Anterior cingulate cortex (tissue), 58 donors: ENCODE measurements at regions not wholly inside any gene's neighbourhood (a gene's known extent, or its start where the extent isn't known, plus 50 kb on each side); places are given as distances from the start of the nearest gene placed in this dataset.

Experiments
- DNase-seq, 58 donors: peaks; one replicate each; lab custom pipeline; 2025; lab: John Stamatoyannopoulos, UW

- no peak for DNase-seq
Measured at GRCh38 chrX:40326186-40326965, 228.6 kb upstream of the BCOR start.

GRCh38 chrX:40325161-40325560 is 227.4 kb upstream of the BCOR start:
- DNase-seq = no peak

GRCh38 chrX:40323977-40324376 is 226.2 kb upstream of the BCOR start:
- no peak for DNase-seq

GRCh38 chrX:40320819-40321218 is 223.1 kb upstream of the BCOR start:
- DNase-seq = no peak

- no peak for DNase-seq
Measured at GRCh38 chrX:40318801-40319200, 221.0 kb upstream of the BCOR start.

GRCh38 chrX:40318076-40318475 is 220.3 kb upstream of the BCOR start:
- DNase-seq = no peak

- no peak for DNase-seq
Measured at GRCh38 chrX:40316502-40316901, 218.7 kb upstream of the BCOR start.

GRCh38 chrX:40314070-40314469 is 216.3 kb upstream of the BCOR start:
- DNase-seq = peak in 16 of 58 donors; percentile 0 to 5 (median 1)

GRCh38 chrX:40313269-40313668 is 215.5 kb upstream of the BCOR start:
- DNase-seq = no peak

- DNase-seq = no peak
Measured at GRCh38 chrX:40310447-40310846, 212.7 kb upstream of the BCOR start.

GRCh38 chrX:40310016-40310415 is 212.3 kb upstream of the BCOR start:
- DNase-seq = no peak

- no peak for DNase-seq
Measured at GRCh38 chrX:40307871-40308270, 210.1 kb upstream of the BCOR start.

- no peak for DNase-seq
Measured at GRCh38 chrX:40304115-40304514, 206.4 kb upstream of the BCOR start.

GRCh38 chrX:40303256-40304077 is 205.7 kb upstream of the BCOR start:
- no peak for DNase-seq

- DNase-seq = no peak
Measured at GRCh38 chrX:40300286-40300890, 202.6 kb upstream of the BCOR start.

- DNase-seq = no peak
Measured at GRCh38 chrX:40299641-40300046, 201.9 kb upstream of the BCOR start.

GRCh38 chrX:40298572-40299479 is 201.1 kb upstream of the BCOR start:
- no peak for DNase-seq

- DNase-seq = no peak
Measured at GRCh38 chrX:40298069-40298468, 200.3 kb upstream of the BCOR start.

GRCh38 chrX:40291553-40291952 is 193.8 kb upstream of the BCOR start:
- DNase-seq = no peak

- no peak for DNase-seq
Measured at GRCh38 chrX:40290517-40290916, 192.8 kb upstream of the BCOR start.
